Muscle layer of colon (tissue), 2 donors: ENCODE measurements at regions not wholly inside any gene's neighbourhood (a gene's known extent, or its start where the extent isn't known, plus 50 kb on each side); places are given as distances from the start of the nearest gene placed in this dataset.

Experiments
- H3K27ac ChIP-seq: one replicate; pipeline ENCODE4 v1.7.0; 2013; ENCODE audit warnings: low read depth, mild to moderate bottlenecking, low read length, moderate library complexity
- H3K27me3 ChIP-seq, 2 donors: one replicate each; pipeline ENCODE4 v1.7.0; 2013; ENCODE audit warnings: low read length in 2 of 2, mild to moderate bottlenecking in 2 of 2; ENCODE audit not compliant: insufficient read depth in 2 of 2, control insufficient read depth in 1 of 2
- H3K36me3 ChIP-seq: one replicate; pipeline ENCODE4 v1.7.0; 2013; ENCODE audit warnings: mild to moderate bottlenecking, low read length; ENCODE audit not compliant: insufficient read depth
- H3K4me1 ChIP-seq: one replicate; pipeline ENCODE4 v1.7.0; 2013; ENCODE audit warnings: mild to moderate bottlenecking, low read length; ENCODE audit not compliant: insufficient read depth
- H3K4me3 ChIP-seq, 2 donors: one replicate each; pipeline ENCODE4 v1.7.0; 2013; ENCODE audit warnings: low read length in 2 of 2, low read depth in 1 of 2, mild to moderate bottlenecking in 1 of 2, moderate library complexity in 1 of 2
- H3K9ac ChIP-seq: one replicate; pipeline ENCODE4 v1.7.0; 2013; ENCODE audit warnings: low read length
- H3K9me3 ChIP-seq: one replicate; pipeline ENCODE4 v1.7.0; 2013; ENCODE audit warnings: mild to moderate bottlenecking, low read length
- donor health status: abdominal sarcoma.
- donor health status: Adenocarcinoma of cecum.

DNA sequence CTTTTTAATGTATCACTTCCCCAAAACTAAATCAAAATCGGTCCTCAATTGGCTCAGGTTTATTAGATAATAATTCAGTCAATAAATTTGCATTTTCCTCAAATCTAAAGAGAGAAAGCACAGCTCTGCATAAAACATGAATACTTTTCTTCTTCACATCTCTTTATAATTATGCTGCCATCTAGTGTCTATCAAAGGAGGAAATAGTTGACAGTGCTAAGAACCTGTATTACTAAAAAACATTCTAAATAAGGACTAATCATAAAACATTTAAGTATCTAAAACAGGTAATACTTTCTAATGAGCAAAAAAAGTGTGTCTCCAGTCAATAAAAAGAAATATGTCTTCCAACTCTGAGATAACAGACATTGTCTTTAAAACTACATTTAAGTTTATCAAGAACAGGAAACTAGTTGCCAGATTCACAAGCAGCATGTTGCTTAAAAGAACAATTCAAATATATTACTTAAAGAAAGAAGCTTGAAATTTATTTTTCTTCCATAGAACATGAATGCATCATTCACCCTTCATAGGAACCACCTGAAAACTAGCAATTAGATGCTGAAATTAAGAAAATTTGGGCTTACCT is 56.5 kb upstream of the DST start:
- H3K9me3 ChIP-seq = no peaks in the 10 kb centered on the region
- no peaks in the 10 kb centered on the region for H3K27me3 ChIP-seq
- no peak overlapping the region for H3K4me3 ChIP-seq
- H3K27ac ChIP-seq = no peak overlapping the region
- peaks cover 16% of the 10 kb centered on the region for H3K4me1 ChIP-seq
- no peak overlapping the region for H3K9ac ChIP-seq
- H3K36me3 ChIP-seq = no peaks in the 10 kb centered on the region

- H3K4me3 ChIP-seq = no peak overlapping the region
- H3K4me1 ChIP-seq = peaks cover 14% of the 10 kb centered on the region
- H3K27ac ChIP-seq = no peak overlapping the region
- H3K27me3 ChIP-seq = no peaks in the 10 kb centered on the region
- no peaks in the 10 kb centered on the region for H3K9me3 ChIP-seq
- no peak overlapping the region for H3K9ac ChIP-seq
- H3K36me3 ChIP-seq = no peaks in the 10 kb centered on the region
These were observed 53.0 kb upstream of the DST start for GRCh38 chr6:56695702-56696101.

GRCh38 chr6:56694002-56694401 is 51.3 kb upstream of the DST start:
- Histone ChIP-seq H3K36me3 (no peaks in the 10 kb centered on the region), H3K27ac (no peak overlapping the region), H3K27me3 (no peaks in the 10 kb centered on the region), H3K4me1 (peaks cover 30% of the 10 kb centered on the region), H3K9ac (no peak overlapping the region), H3K9me3 (no peaks in the 10 kb centered on the region), H3K4me3 (no peak overlapping the region)

GRCh38 chr6:56693246-56693607 is 50.5 kb upstream of the DST start:
- Histone ChIP-seq H3K4me3 (peak overlapping the region in 1 of 2 donors; percentile 42), H3K27me3 (no peaks in the 10 kb centered on the region), H3K36me3 (no peaks in the 10 kb centered on the region), H3K9me3 (no peaks in the 10 kb centered on the region), H3K4me1 (peaks cover 29% of the 10 kb centered on the region), H3K27ac (peak overlapping the region; percentile 91), H3K9ac (peak overlapping the region; percentile 29)

- Histone ChIP-seq H3K9ac (peak overlapping the region; percentile 29), H3K4me3 (peak overlapping the region; percentile 2 to 42), H3K4me1 (peaks cover 29% of the 10 kb centered on the region), H3K27ac (peak overlapping the region; percentile 91), H3K9me3 (no peaks in the 10 kb centered on the region), H3K27me3 (no peaks in the 10 kb centered on the region), H3K36me3 (no peaks in the 10 kb centered on the region)
These were observed 50.0 kb upstream of the DST start for GRCh38 chr6:56692523-56693245.
